GM23338 (cell line): ENCODE measurements at regions not wholly inside any gene's neighbourhood (a gene's known extent, or its start where the extent isn't known, plus 50 kb on each side); places are given as distances from the start of the nearest gene placed in this dataset.

Experiments
- ATAC-seq: fragments of 200-7000 bp; cut with Tn5 transposase; 3 replicates; pipeline ENCODE4 v1.9.1; 2020
- DNase-seq: peaks from one replicate; pipeline ENCODE4 v3.0.0-alpha.2; 2015; ENCODE audit warnings: low spot score
- H2AFZ ChIP-seq: fragments of 200-600 bp; sonication (generic); 2 replicates; pipeline ENCODE4 v1.8.0; 2016; ENCODE audit warnings: antibody characterized with exemption, mild to moderate bottlenecking, moderate library complexity
- H3F3A ChIP-seq: fragments of 200-600 bp; sonication (generic); replicated peaks from 2 replicates; pipeline ENCODE4 v1.8.0; 2017; ENCODE audit warnings: antibody characterized with exemption, mixed run types, low read depth
- H3K27ac ChIP-seq: fragments of 200-600 bp; sonication (generic); 2 replicates; pipeline ENCODE4 v1.6.1; 2016; ENCODE audit warnings: low read depth
- H3K27me3 ChIP-seq: fragments of 200-600 bp; sonication (generic); 2 replicates; pipeline ENCODE4 v1.8.0; 2016; ENCODE audit warnings: mild to moderate bottlenecking, mixed run types, moderate library complexity; ENCODE audit not compliant: insufficient read depth
- H3K36me3 ChIP-seq: fragments of 200-600 bp; sonication (generic); 2 replicates; pipeline ENCODE4 v1.8.0; 2016; ENCODE audit warnings: mild to moderate bottlenecking; ENCODE audit not compliant: insufficient read depth
- H3K4me1 ChIP-seq: fragments of 200-600 bp; sonication (generic); 2 replicates; pipeline ENCODE4 v1.8.0; 2016; ENCODE audit warnings: mild to moderate bottlenecking, moderate library complexity; ENCODE audit not compliant: insufficient read depth
- H3K4me2 ChIP-seq: fragments of 200-600 bp; sonication (generic); 2 replicates; pipeline ENCODE4 v1.7.1; 2017; ENCODE audit warnings: mixed run types
- H3K4me3 ChIP-seq: fragments of 200-600 bp; sonication (generic); 2 replicates; pipeline ENCODE4 v1.6.1; 2016; ENCODE audit warnings: mixed run types
- H3K79me2 ChIP-seq: fragments of 200-600 bp; sonication (generic); replicated peaks from 2 replicates; pipeline ENCODE4 v1.8.0; 2017; ENCODE audit warnings: mild to moderate bottlenecking; ENCODE audit not compliant: insufficient read depth
- H3K9me2 ChIP-seq: fragments of 200-600 bp; sonication (generic); 2 replicates; pipeline ENCODE4 v1.8.0; 2017; ENCODE audit not compliant: insufficient read depth
- H4K20me1 ChIP-seq: fragments of 200-600 bp; sonication (generic); replicated peaks from 2 replicates; pipeline ENCODE4 v1.8.0; 2017; ENCODE audit warnings: mild to moderate bottlenecking; ENCODE audit not compliant: insufficient read depth
- H3K27ac Mint-ChIP-seq: 2 replicates; pipeline ENCODE4 v1.8.0; 2020; ENCODE audit warnings: inconsistent platforms, mild to moderate bottlenecking, moderate library complexity, mixed read lengths
- H3K27me3 Mint-ChIP-seq: 3 replicates; pipeline ENCODE4 v1.8.0; 2022; ENCODE audit warnings: low read depth, mild to moderate bottlenecking, moderate library complexity, mixed read lengths, inconsistent platforms; ENCODE audit not compliant: insufficient read depth, poor library complexity
- H3K36me3 Mint-ChIP-seq: 3 replicates; pipeline ENCODE4 v1.8.0; 2021; ENCODE audit warnings: low read depth, mild to moderate bottlenecking, inconsistent platforms, moderate library complexity, mixed read lengths
- H3K4me1 Mint-ChIP-seq: 3 replicates; pipeline ENCODE4 v1.8.0; 2020; ENCODE audit warnings: mild to moderate bottlenecking, inconsistent platforms, mixed read lengths
- H3K4me3 Mint-ChIP-seq: 3 replicates; pipeline ENCODE4 v1.8.0; 2021; ENCODE audit warnings: moderate library complexity, mild to moderate bottlenecking, inconsistent platforms, mixed read lengths
- H3K9me3 Mint-ChIP-seq: 3 replicates; pipeline ENCODE4 v1.8.0; 2020; ENCODE audit warnings: moderate library complexity, mild to moderate bottlenecking, inconsistent platforms, mixed read lengths
- CREB1 ChIP-seq: fragments of 250-450 bp; sonication (Bioruptor Pico); IDR thresholded peaks from 2 replicates; pipeline ENCODE4 v1.5.0; 2020; ENCODE audit warnings: low read depth, mild to moderate bottlenecking, moderate library complexity
- CTCF ChIP-seq, 2 experiments: fragments of 200-600 bp in 1 of 2; sonication (generic) in 1 of 2; conservative IDR thresholded peaks; 2 replicates each; pipeline versions ENCODE4 v1.5.1 to v1.6.1; 2016 to 2017; ENCODE audit warnings: antibody characterized with exemption in 2 of 2, low read depth in 2 of 2, mild to moderate bottlenecking in 2 of 2, moderate library complexity in 1 of 2
- ETS1 ChIP-seq: IDR thresholded peaks from 2 replicates; pipeline ENCODE4 v1.6.1; 2016; ENCODE audit warnings: antibody characterized with exemption
- EZH2 ChIP-seq: fragments of 200-600 bp; sonication (generic); IDR thresholded peaks from one replicate; pipeline ENCODE4 v1.8.0; 2017; ENCODE audit warnings: antibody characterized with exemption, mild to moderate bottlenecking, low read depth; ENCODE audit not compliant: unreplicated experiment
- EZH2phosphoT487 ChIP-seq: fragments of 200-600 bp; sonication (generic); IDR thresholded peaks from one replicate; pipeline ENCODE4 v1.8.1; 2018; ENCODE audit warnings: antibody characterized with exemption; ENCODE audit not compliant: unreplicated experiment
- JUNB ChIP-seq: IDR thresholded peaks from one replicate; pipeline ENCODE4 v1.6.1; 2016; ENCODE audit warnings: antibody characterized with exemption; ENCODE audit not compliant: unreplicated experiment
- NANOG ChIP-seq: IDR thresholded peaks from 2 replicates; pipeline ENCODE4 v1.6.1; 2016; ENCODE audit warnings: antibody characterized with exemption, borderline replicate concordance
- POLR2AphosphoS5 ChIP-seq: IDR thresholded peaks from 2 replicates; pipeline ENCODE4 v1.6.1; 2016; ENCODE audit warnings: antibody characterized with exemption, low read depth
- STAT1 ChIP-seq: IDR thresholded peaks from one replicate; pipeline ENCODE4 v1.6.1; 2016; ENCODE audit warnings: antibody characterized with exemption; ENCODE audit not compliant: unreplicated experiment
- ZNF114 ChIP-seq: fragments of 250-450 bp; sonication (Bioruptor Pico); IDR thresholded peaks from 2 replicates; pipeline ENCODE4 v1.5.0; 2020; ENCODE audit warnings: mild to moderate bottlenecking, moderate library complexity
- ZNF331 ChIP-seq: fragments of 250-450 bp; sonication (Bioruptor Pico); IDR thresholded peaks from 2 replicates; pipeline ENCODE4 v1.5.0; 2020; ENCODE audit warnings: low read depth, mild to moderate bottlenecking, moderate library complexity
- ZNF462 ChIP-seq: fragments of 250-450 bp; sonication (Bioruptor Pico); IDR thresholded peaks from 2 replicates; pipeline ENCODE4 v1.5.0; 2020; ENCODE audit warnings: mild to moderate bottlenecking, moderate library complexity
- TF ChIP-seq, protein P1 (sequence below): IDR thresholded peaks from one replicate; pipeline ENCODE4 v1.6.1; 2018; ENCODE audit warnings: antibody characterized with exemption; ENCODE audit not compliant: unreplicated experiment

DNA sequence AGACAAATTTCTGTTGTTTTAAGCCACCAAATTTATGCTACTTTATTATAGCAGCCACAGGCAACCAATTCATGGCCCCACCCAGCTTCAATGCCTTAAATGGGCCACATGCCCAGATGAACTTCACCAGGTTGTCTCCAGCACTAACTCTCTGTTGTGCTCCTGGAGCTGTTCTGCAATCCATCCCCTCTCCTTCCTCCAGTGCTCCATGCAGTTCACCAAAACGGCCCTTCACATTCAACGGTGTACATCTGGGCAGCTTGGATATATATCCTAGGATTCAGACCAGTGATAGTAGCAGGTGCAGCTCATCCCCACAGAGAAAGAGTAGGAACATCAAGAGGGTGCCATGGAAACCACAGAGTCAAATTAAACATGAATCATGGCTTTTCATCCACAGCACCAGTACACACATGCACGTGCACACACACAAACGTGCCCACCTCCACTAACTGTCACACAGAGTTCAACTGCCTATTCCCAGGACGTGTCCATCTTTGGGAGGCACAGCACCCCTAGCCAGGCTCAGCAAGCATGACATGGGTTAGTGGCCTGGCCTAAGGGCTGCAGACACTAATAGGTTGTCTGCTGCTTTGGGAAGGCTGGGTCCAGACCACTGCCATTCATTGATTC is 134.5 kb downstream of the MED10 start:
- Histone ChIP-seq H3K79me2 (no peaks in the 10 kb centered on the region), H2AFZ (no peak overlapping the region), H3K4me1 (no peaks in the 10 kb centered on the region), H3K27ac (no peak overlapping the region), H4K20me1 (no peaks in the 10 kb centered on the region; the same call in 1 of the 2 replicates), H3K27me3 (no peaks in the 10 kb centered on the region), H3K4me2 (no peak overlapping the region), H3K36me3 (no peaks in the 10 kb centered on the region), H3K9me2 (no peaks in the 10 kb centered on the region; the same call in 1 of the 2 replicates), H3F3A (no peaks in the 10 kb centered on the region), H3K4me3 (no peak overlapping the region)
- DNase-seq (no peak), ATAC-seq (no peak)
- H3K27ac Mint-ChIP-seq = no peak overlapping the region
- TF ChIP-seq STAT1 (no peak), ZNF114 (CRISPR knock-in tag) (no peak), ZNF331 (no peak), ZNF462 (CRISPR knock-in tag) (no peak), EZH2phosphoT487 (no peak), CREB1 (CRISPR knock-in tag) (no peak), JUNB (no peak), ETS1 (no peak), NANOG (no peak), EZH2 (no peak), CTCF (conservative IDR thresholded peaks at IDR 0.05; ENCODE audit: low read depth in 2 of 2) (no peak), POLR2AphosphoS5 (no peak)
- TF ChIP-seq, protein P1, sequence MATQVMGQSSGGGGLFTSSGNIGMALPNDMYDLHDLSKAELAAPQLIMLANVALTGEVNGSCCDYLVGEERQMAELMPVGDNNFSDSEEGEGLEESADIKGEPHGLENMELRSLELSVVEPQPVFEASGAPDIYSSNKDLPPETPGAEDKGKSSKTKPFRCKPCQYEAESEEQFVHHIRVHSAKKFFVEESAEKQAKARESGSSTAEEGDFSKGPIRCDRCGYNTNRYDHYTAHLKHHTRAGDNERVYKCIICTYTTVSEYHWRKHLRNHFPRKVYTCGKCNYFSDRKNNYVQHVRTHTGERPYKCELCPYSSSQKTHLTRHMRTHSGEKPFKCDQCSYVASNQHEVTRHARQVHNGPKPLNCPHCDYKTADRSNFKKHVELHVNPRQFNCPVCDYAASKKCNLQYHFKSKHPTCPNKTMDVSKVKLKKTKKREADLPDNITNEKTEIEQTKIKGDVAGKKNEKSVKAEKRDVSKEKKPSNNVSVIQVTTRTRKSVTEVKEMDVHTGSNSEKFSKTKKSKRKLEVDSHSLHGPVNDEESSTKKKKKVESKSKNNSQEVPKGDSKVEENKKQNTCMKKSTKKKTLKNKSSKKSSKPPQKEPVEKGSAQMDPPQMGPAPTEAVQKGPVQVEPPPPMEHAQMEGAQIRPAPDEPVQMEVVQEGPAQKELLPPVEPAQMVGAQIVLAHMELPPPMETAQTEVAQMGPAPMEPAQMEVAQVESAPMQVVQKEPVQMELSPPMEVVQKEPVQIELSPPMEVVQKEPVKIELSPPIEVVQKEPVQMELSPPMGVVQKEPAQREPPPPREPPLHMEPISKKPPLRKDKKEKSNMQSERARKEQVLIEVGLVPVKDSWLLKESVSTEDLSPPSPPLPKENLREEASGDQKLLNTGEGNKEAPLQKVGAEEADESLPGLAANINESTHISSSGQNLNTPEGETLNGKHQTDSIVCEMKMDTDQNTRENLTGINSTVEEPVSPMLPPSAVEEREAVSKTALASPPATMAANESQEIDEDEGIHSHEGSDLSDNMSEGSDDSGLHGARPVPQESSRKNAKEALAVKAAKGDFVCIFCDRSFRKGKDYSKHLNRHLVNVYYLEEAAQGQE = no peak
- peaks cover 8% of the 10 kb centered on the region; the same call in 2 of the 3 replicates for H3K9me3 Mint-ChIP-seq
- H3K36me3 Mint-ChIP-seq = no peaks in the 10 kb centered on the region
- H3K4me1 Mint-ChIP-seq = peaks cover 6% of the 10 kb centered on the region
- H3K27me3 Mint-ChIP-seq = no peaks in the 10 kb centered on the region
- H3K4me3 Mint-ChIP-seq = no peak overlapping the region
